ENCODE measurements at regions not wholly inside any gene's neighbourhood (a gene's known extent, or its start where the extent isn't known, plus 50 kb on each side); places are given as distances from the start of the nearest gene placed in this dataset.

GRCh38 chr2:41853427-41854191, 194.2 kb upstream of the PKDCC start:
- intact Hi-C loops (cut with DNase I) = loop anchor here (5.0 kb wide), 1 partner anchor 234 kb away; no protein-coding TSS in a partner anchor
- no peaks in the 10 kb centered on the region for H3K4me1 ChIP-seq
- WGBS, 2 donors = 8 to 9% methylated on average over 8 of the region's 8 CpGs

GRCh38 chr2:41854227-41854626, 193.6 kb upstream of the PKDCC start:
- no peaks in the 10 kb centered on the region for H3K4me1 ChIP-seq
- no peak overlapping the region for H3K27ac ChIP-seq
- no peaks in the 10 kb centered on the region for H3K36me3 ChIP-seq
- DNase-seq = no peak
- TF ChIP-seq CTCF (IDR thresholded peaks at IDR 0.05) (no peak), POLR2A (IDR thresholded peaks at IDR 0.05) (no peak)
- no peaks in the 10 kb centered on the region for H3K27me3 ChIP-seq
- H3K9me3 ChIP-seq = no peaks in the 10 kb centered on the region
- intact Hi-C loops (cut with DNase I) = loop anchor here (5.0 kb wide), 1 partner anchor 233 kb away; no protein-coding TSS in a partner anchor
- WGBS, 2 donors = 79 to 87% methylated on average over 4 of the region's 4 CpGs
- no peak overlapping the region for H3K4me3 ChIP-seq (replicated peaks in 1 of 3)

More at GRCh38 chr2:41853427-41854191, 194.2 kb upstream of the PKDCC start:
- no peaks in the 10 kb centered on the region for H3K27me3 ChIP-seq
- peak; percentile 41 to 42 for DNase-seq
- H3K9me3 ChIP-seq = no peaks in the 10 kb centered on the region
- peak; percentile 28 to 70 (median 50) for TF ChIP-seq CTCF (IDR thresholded peaks at IDR 0.05)
- no peak for TF ChIP-seq POLR2A (IDR thresholded peaks at IDR 0.05)
- no peaks in the 10 kb centered on the region for H3K36me3 ChIP-seq
- H3K4me3 ChIP-seq (replicated peaks in 1 of 3) = no peak overlapping the region
- H3K27ac ChIP-seq = no peak overlapping the region

GRCh38 chr2:41856946-41857345, 190.9 kb upstream of the PKDCC start:
- intact Hi-C loops (cut with DNase I) = no loop called here
- WGBS, 2 donors = 84 to 86% methylated on average over 1 of the region's 1 CpG
- H3K27ac ChIP-seq = no peak overlapping the region
- DNase-seq = no peak
- no peak overlapping the region for H3K4me3 ChIP-seq (replicated peaks in 1 of 3)
- no peaks in the 10 kb centered on the region for H3K4me1 ChIP-seq
- no peaks in the 10 kb centered on the region for H3K27me3 ChIP-seq
- H3K36me3 ChIP-seq = no peaks in the 10 kb centered on the region
- TF ChIP-seq POLR2A (IDR thresholded peaks at IDR 0.05) = no peak
- no peak for TF ChIP-seq CTCF (IDR thresholded peaks at IDR 0.05)
- H3K9me3 ChIP-seq = no peaks in the 10 kb centered on the region

GRCh38 chr2:41859615-41860514, 188.0 kb upstream of the PKDCC start:
- TF ChIP-seq CTCF (IDR thresholded peaks at IDR 0.05) = no peak
- no peak for TF ChIP-seq POLR2A (IDR thresholded peaks at IDR 0.05)
- intact Hi-C loops (cut with DNase I) = no loop called here
- no peaks in the 10 kb centered on the region for H3K36me3 ChIP-seq
- 87 to 88% methylated on average over 9 of the region's 9 CpGs for WGBS, 2 donors
- no peaks in the 10 kb centered on the region for H3K27me3 ChIP-seq
- no peaks in the 10 kb centered on the region for H3K4me1 ChIP-seq
- H3K4me3 ChIP-seq (replicated peaks in 1 of 3) = no peak overlapping the region
- H3K9me3 ChIP-seq = no peaks in the 10 kb centered on the region
- H3K27ac ChIP-seq = no peak overlapping the region
- DNase-seq = no peak

Data from thyroid gland (tissue), 4 donors.